HEK293 (cell line): ENCODE measurements at regions not wholly inside any gene's neighbourhood (a gene's known extent, or its start where the extent isn't known, plus 50 kb on each side); places are given as distances from the start of the nearest gene placed in this dataset.

Experiments used
- CTCF ChIA-PET: fragments of 350-600 bp; formaldehyde crosslinking; extraction: SDS; loops from one replicate; lab custom pipeline; 2021; ENCODE audit warnings: antibody characterized with exemption; lab: Yijun Ruan, JAX
- POLR2A ChIA-PET: fragments of 300-600 bp; formaldehyde crosslinking; extraction: SDS; loops from one replicate; lab custom pipeline; 2020; ENCODE audit warnings: antibody characterized with exemption, inconsistent platforms; lab: Yijun Ruan, JAX
- H3K27ac ChIP-seq: fragments of 200-500 bp; sonication (Bioruptor generic); 2 replicates; pipeline ENCODE4 v1.5.1; 2014; ENCODE audit warnings: low read depth, low read length, control low read depth, inconsistent platforms; ENCODE audit errors: extremely low read depth
- H3K36me3 ChIP-seq, 2 experiments: fragments of 200-500 bp in 1 of 2; sonication (Bioruptor generic) in 1 of 2; 1 replicate in 1 of 2; 2 replicates in 1 of 2; pipeline ENCODE4 v1.5.1; 2014 to 2017; ENCODE audit warnings: inconsistent platforms in 2 of 2, low read length in 2 of 2; ENCODE audit not compliant: control insufficient read depth in 2 of 2, insufficient read depth in 1 of 2
- H3K4me1 ChIP-seq: fragments of 200-500 bp; sonication (Bioruptor generic); 2 replicates; pipeline ENCODE4 v1.5.1; 2014; ENCODE audit warnings: mild to moderate bottlenecking, low read length, inconsistent platforms; ENCODE audit not compliant: control insufficient read depth, insufficient read depth
- H3K4me3 ChIP-seq: 2 replicates; pipeline ENCODE4 v1.5.1; 2011; ENCODE audit warnings: low read depth, mild to moderate bottlenecking, control low read depth, low read length, moderate library complexity
- H3K9me3 ChIP-seq: fragments of 200-500 bp; sonication (Bioruptor generic); 2 replicates; pipeline ENCODE4 v1.5.1; 2014; ENCODE audit warnings: low read depth, low read length, inconsistent platforms; ENCODE audit not compliant: control insufficient read depth, insufficient read depth
- HOXC10 ChIP-seq: sonication (generic); formaldehyde crosslinking; IDR thresholded peaks from 2 replicates; pipeline ENCODE4 v1.8.1; 2023; ENCODE audit warnings: mild to moderate bottlenecking, missing genetic modification reagents
- HOXD13 ChIP-seq: sonication (generic); formaldehyde crosslinking; IDR thresholded peaks from 2 replicates; pipeline ENCODE4 v1.8.0; 2022; ENCODE audit warnings: missing genetic modification reagents, borderline replicate concordance
- KLF16 ChIP-seq: fragments of 450-650 bp; formaldehyde crosslinking; IDR thresholded peaks from 2 replicates; pipeline ENCODE4 v1.5.1; 2017; ENCODE audit warnings: missing biosample characterization, missing genetic modification characterization
- MEIS1 ChIP-seq: sonication (generic); formaldehyde crosslinking; IDR thresholded peaks from 2 replicates; pipeline ENCODE4 v1.8.1; 2022; ENCODE audit warnings: missing genetic modification reagents, mild to moderate bottlenecking, borderline replicate concordance
- OSR2 ChIP-seq: fragments of 450-650 bp; formaldehyde crosslinking; IDR thresholded peaks from 2 replicates; pipeline ENCODE4 v1.5.1; 2016; ENCODE audit warnings: missing biosample characterization, missing genetic modification characterization
- PRDM10 ChIP-seq: fragments of 450-650 bp; formaldehyde crosslinking; IDR thresholded peaks from 2 replicates; pipeline ENCODE4 v1.5.1; 2016; ENCODE audit warnings: missing biosample characterization, missing genetic modification characterization
- SP2 ChIP-seq: fragments of 450-650 bp; formaldehyde crosslinking; IDR thresholded peaks from 2 replicates; pipeline ENCODE4 v1.5.1; 2016; ENCODE audit warnings: missing biosample characterization, missing genetic modification characterization
- TRIM28 ChIP-seq: IDR thresholded peaks from 2 replicates; pipeline ENCODE4 v1.6.1; 2011; ENCODE audit warnings: low read length, control low read depth, borderline replicate concordance
- ZNF121 ChIP-seq: fragments of 450-650 bp; formaldehyde crosslinking; IDR thresholded peaks from 2 replicates; pipeline ENCODE4 v1.5.1; 2016; ENCODE audit warnings: missing biosample characterization, missing genetic modification characterization
- ZNF133 ChIP-seq: fragments of 450-650 bp; formaldehyde crosslinking; IDR thresholded peaks from 2 replicates; pipeline ENCODE4 v1.5.1; 2016; ENCODE audit warnings: missing biosample characterization, missing genetic modification characterization
- ZNF157 ChIP-seq: fragments of 450-650 bp; formaldehyde crosslinking; IDR thresholded peaks from 2 replicates; pipeline ENCODE4 v1.5.1; 2016; ENCODE audit warnings: missing biosample characterization, missing genetic modification characterization
- ZNF202 ChIP-seq: fragments of 450-650 bp; formaldehyde crosslinking; IDR thresholded peaks from 2 replicates; pipeline ENCODE4 v1.5.1; 2016; ENCODE audit warnings: missing biosample characterization, missing genetic modification characterization, borderline replicate concordance
- ZNF239 ChIP-seq: fragments of 450-650 bp; formaldehyde crosslinking; IDR thresholded peaks from 2 replicates; pipeline ENCODE4 v1.5.1; 2016; ENCODE audit warnings: missing biosample characterization, missing genetic modification characterization
- ZNF24 ChIP-seq: fragments of 450-650 bp; formaldehyde crosslinking; IDR thresholded peaks from 2 replicates; pipeline ENCODE4 v1.5.1; 2016; ENCODE audit warnings: missing biosample characterization, missing genetic modification characterization
- ZNF274 ChIP-seq, 2 experiments: fragments of 200-500 bp in 1 of 2; fragments of 450-650 bp in 1 of 2; sonication (Bioruptor generic) in 1 of 2; formaldehyde crosslinking in 1 of 2; IDR thresholded peaks; 2 replicates each; pipeline versions ENCODE4 v1.5.1 to v1.6.1; 2014 to 2016; ENCODE audit warnings: borderline replicate concordance in 1 of 2, inconsistent platforms in 1 of 2, low read length in 1 of 2, missing biosample characterization in 1 of 2, missing genetic modification characterization in 1 of 2
- ZNF366 ChIP-seq: fragments of 450-650 bp; formaldehyde crosslinking; conservative IDR thresholded peaks from 2 replicates; pipeline ENCODE4 v1.5.1; 2016; ENCODE audit warnings: missing biosample characterization, missing genetic modification characterization
- ZNF529 ChIP-seq: fragments of 450-650 bp; formaldehyde crosslinking; IDR thresholded peaks from 2 replicates; pipeline ENCODE4 v1.5.1; 2017; ENCODE audit warnings: missing genetic modification characterization, missing biosample characterization; ENCODE audit not compliant: insufficient replicate concordance
- ZNF571 ChIP-seq: fragments of 450-650 bp; formaldehyde crosslinking; IDR thresholded peaks from 2 replicates; pipeline ENCODE4 v1.5.0; 2017; ENCODE audit warnings: missing biosample characterization, missing genetic modification characterization
- ZNF610 ChIP-seq: fragments of 450-650 bp; formaldehyde crosslinking; IDR thresholded peaks from 2 replicates; pipeline ENCODE4 v1.5.1; 2016; ENCODE audit warnings: missing biosample characterization, missing genetic modification characterization, borderline replicate concordance
- ZNF76 ChIP-seq: fragments of 450-650 bp; formaldehyde crosslinking; IDR thresholded peaks from 2 replicates; pipeline ENCODE4; 2016; ENCODE audit warnings: low read depth, missing biosample characterization, missing genetic modification characterization, borderline replicate concordance
- ZNF830 ChIP-seq: fragments of 450-650 bp; IDR thresholded peaks from 2 replicates; pipeline ENCODE4 v1.5.0; 2018; ENCODE audit warnings: missing biosample characterization, missing genetic modification characterization, low read depth, mild to moderate bottlenecking, moderate library complexity
- TF ChIP-seq, protein P1 (sequence below): fragments of 450-650 bp; formaldehyde crosslinking; IDR thresholded peaks from 2 replicates; pipeline ENCODE4 v1.5.1; 2016; ENCODE audit warnings: missing biosample characterization, missing genetic modification characterization, borderline replicate concordance

DNA sequence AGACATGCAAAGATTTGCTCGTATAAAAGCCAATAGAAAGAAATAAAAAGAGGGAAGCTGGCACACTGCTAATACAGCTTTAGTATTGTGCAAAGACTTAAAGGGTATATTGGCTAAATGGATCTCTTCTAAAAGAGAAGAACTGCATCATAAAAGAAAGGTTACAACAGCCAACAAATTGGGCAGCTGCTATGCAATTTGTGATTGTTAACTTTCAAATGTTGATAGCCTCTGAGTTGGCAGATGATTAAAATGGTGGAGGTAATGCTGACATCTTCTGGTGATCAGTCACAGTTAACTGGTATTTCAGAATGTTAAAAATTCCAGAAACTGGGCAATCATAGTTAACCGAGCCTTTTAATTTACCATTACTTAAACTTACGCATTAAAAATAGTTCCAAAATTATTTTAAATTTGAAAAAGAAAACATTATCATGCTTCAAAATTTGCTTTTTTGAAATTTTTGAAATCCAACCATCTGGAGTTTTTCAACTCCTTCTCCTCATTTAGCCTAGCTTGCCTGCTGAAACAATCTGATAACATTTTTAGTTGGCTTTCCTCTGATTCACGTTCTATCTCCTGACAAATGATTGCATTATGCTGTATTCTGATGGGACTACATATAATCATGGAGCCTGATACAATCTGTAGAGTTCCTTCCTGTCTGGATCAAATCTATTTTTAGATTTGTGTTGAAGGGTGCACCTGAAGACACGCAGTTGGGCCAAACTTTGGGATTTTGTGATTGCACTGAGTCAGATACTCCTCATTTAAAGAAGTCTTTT is 144.0 kb upstream of the PDZRN3 start:
- H3K4me3 ChIP-seq, result no peak overlapping the region
- CTCF ChIA-PET, result interaction anchor here (0.7 kb wide), 1 partner anchor 106 kb away, joined by 3 read pairs; no protein-coding TSS in a partner anchor

GRCh38 chr3:73766599-73767381 is 142.0 kb upstream of the PDZRN3 start:
- Histone ChIP-seq H3K27ac (no peak overlapping the region), H3K36me3 (no peaks in the 10 kb centered on the region), H3K4me1 (no peaks in the 10 kb centered on the region), H3K4me3 (no peak overlapping the region), H3K9me3 (no peaks in the 10 kb centered on the region)
- POLR2A ChIA-PET, result no interaction called here
- TF ChIP-seq ZNF830, result no peak
- no peak for TF ChIP-seq ZNF133 (tag by site-specific recombination)
- CTCF ChIA-PET, result no interaction called here

More for the DNA sequence above, 144.0 kb upstream of the PDZRN3 start:
- POLR2A ChIA-PET, result no interaction called here
- H3K36me3 ChIP-seq, result no peaks in the 10 kb centered on the region
- H3K9me3 ChIP-seq, result no peaks in the 10 kb centered on the region
- no peak overlapping the region for H3K27ac ChIP-seq
- H3K4me1 ChIP-seq, result no peaks in the 10 kb centered on the region
- TF ChIP-seq OSR2 (tag by site-specific recombination), result no peak
- no peak for TF ChIP-seq ZNF239 (tag by site-specific recombination)

- CTCF ChIA-PET, result no interaction called here
- Histone ChIP-seq H3K27ac (no peak overlapping the region), H3K9me3 (no peaks in the 10 kb centered on the region), H3K4me3 (no peak overlapping the region), H3K4me1 (no peaks in the 10 kb centered on the region), H3K36me3 (no peaks in the 10 kb centered on the region)
- POLR2A ChIA-PET, result no interaction called here
- TF ChIP-seq ZNF610 (tag by site-specific recombination) (no peak), ZNF529 (no peak), HOXD13 (no peak), ZNF157 (tag by site-specific recombination) (no peak), ZNF76 (tag by site-specific recombination) (no peak), TRIM28 (no peak), KLF16 (no peak), ZNF24 (tag by site-specific recombination) (no peak), ZNF202 (no peak), PRDM10 (no peak), ZNF274 (IDR thresholded peaks at IDR 0.05; ENCODE audit: low read length) (no peak), ZNF274 (tag by site-specific recombination; IDR thresholded peaks at IDR 0.05; ENCODE audit: borderline replicate concordance) (no peak), SP2 (tag by site-specific recombination) (no peak), ZNF366 (tag by site-specific recombination) (no peak), ZNF571 (no peak), MEIS1 (CRISPR knock-in tag) (no peak), HOXC10 (CRISPR knock-in tag) (no peak), ZNF121 (tag by site-specific recombination) (no peak)
- TF ChIP-seq, protein P1, sequence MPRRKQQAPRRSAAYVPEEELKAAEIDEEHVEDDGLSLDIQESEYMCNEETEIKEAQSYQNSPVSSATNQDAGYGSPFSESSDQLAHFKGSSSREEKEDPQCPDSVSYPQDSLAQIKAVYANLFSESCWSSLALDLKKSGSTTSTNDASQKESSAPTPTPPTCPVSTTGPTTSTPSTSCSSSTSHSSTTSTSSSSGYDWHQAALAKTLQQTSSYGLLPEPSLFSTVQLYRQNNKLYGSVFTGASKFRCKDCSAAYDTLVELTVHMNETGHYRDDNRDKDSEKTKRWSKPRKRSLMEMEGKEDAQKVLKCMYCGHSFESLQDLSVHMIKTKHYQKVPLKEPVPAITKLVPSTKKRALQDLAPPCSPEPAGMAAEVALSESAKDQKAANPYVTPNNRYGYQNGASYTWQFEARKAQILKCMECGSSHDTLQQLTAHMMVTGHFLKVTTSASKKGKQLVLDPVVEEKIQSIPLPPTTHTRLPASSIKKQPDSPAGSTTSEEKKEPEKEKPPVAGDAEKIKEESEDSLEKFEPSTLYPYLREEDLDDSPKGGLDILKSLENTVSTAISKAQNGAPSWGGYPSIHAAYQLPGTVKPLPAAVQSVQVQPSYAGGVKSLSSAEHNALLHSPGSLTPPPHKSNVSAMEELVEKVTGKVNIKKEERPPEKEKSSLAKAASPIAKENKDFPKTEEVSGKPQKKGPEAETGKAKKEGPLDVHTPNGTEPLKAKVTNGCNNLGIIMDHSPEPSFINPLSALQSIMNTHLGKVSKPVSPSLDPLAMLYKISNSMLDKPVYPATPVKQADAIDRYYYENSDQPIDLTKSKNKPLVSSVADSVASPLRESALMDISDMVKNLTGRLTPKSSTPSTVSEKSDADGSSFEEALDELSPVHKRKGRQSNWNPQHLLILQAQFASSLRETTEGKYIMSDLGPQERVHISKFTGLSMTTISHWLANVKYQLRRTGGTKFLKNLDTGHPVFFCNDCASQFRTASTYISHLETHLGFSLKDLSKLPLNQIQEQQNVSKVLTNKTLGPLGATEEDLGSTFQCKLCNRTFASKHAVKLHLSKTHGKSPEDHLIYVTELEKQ (tag by site-specific recombination), result no peak
Observed at GRCh38 chr3:73765878-73766545, 141.3 kb upstream of the PDZRN3 start.
